ENCODE measurements at regions not wholly inside any gene's neighbourhood (a gene's known extent, or its start where the extent isn't known, plus 50 kb on each side); places are given as distances from the start of the nearest gene placed in this dataset.
"Not testable (repeated sequence)": the region's sequence is repeated elsewhere in the genome, so short reads cannot be mapped to it uniquely, and the experiment has no call there.

DNA sequence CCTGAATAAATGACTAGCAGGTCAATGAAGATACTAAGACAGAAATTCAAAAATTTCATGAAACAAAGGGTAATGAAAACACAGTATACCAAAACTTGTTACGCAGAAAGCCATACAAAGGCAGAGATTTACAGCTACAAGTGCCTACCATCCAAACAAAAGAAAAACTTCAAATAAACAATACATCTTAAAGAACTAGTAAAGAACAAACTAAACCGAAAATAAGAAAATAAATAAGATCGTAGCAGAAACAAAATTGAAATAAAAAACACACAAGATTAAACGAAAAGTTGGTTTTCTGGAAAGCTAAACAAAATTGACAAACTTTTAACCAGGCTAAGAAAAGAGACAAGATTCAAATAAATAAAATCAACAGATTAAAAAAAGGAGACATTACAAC is 51.5 kb downstream of the VPREB1 start:
- not testable (repeated sequence) for DNase-seq

DNA sequence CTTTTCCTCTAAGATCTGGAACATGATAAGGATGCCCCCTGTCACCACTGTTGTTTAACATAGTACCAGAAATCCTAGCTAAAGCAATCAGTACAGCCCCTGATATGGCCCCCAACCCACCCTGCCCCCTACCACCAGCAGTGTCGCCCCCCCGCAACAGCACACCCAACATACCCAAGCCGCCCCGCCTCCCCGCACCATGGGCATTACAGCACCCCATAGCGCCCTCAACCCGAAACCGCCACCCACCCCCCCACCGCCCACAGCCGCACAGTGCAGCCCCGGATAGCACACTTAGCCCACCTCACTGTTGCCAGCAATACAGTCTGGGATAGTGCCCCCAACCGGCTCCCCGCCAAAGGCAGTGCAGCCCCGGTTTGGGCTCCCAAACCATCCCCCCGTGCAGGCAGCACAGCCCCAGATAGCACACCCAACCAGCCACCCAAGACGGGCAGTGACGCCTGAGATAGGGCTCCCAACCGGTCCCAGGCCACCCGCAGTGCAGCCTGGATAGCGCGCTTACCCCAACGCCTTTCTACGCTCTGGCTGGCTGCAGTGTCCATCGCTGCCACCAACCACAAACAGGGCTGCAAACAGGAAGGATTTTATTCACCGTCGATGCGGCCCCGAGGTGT is 52.7 kb downstream of the VPREB1 start:
- not testable (repeated sequence) for DNase-seq

DNA sequence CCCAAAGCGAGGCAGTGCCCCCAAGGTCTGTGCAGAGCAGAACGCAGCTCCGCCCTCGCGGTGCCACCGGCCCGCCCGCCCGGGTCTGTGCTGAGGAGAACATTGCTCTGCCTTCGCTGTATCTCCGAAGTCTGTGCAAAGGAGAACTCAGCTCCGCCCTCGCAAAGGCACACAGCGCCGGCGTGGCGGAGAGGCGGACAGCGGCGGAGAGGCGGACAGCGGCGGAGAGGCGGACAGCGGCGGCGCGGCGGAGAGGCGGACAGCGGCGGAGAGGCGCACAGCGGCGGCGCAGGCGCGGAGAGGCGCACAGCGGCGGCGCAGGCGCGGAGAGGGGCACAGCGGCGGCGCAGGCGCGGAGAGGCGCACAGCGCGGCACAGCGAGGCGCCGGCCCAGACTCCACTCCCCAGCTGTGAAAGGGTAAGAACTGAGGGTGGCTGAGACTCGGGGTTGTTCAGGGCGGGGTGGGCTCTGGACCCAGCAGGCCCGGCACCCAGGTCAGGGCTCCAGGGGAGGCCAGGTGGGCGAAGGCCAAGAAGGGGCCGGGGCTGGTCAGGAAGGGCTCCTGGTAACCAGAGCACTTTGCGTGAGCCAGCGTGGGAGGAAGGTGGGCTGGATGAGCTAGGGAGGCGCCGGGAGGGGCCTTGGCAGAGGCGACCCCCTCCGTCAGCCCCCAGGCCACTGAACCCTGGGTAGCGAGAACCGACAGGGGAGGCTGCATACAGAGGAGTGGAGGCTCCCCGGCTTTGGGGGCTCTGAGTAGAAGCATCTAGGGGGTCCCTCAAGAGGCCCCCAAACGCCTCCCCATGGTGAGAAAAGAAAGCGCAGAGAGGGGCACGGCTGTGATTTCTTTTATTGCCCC is 53.4 kb downstream of the VPREB1 start:
- peak; percentile 62 for DNase-seq

DNA sequence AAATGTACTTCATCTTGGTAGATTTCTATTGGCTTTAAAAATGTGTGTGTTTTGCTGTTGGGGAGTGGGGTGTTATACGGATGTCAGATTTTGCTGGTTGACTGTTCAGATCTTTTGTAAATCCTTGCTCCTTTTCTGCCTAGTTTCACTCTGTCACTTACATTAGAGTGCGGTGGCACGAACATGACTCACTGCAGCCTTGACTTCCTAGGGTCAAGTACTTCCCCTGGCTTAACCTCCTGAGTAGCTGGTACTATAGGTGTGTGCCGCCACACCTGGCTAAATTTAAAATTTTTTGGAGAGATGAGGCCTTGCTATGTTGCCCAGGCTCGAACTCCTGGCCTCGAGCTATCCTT is 54.0 kb downstream of the VPREB1 start:
- not testable (repeated sequence) for DNase-seq

DNA sequence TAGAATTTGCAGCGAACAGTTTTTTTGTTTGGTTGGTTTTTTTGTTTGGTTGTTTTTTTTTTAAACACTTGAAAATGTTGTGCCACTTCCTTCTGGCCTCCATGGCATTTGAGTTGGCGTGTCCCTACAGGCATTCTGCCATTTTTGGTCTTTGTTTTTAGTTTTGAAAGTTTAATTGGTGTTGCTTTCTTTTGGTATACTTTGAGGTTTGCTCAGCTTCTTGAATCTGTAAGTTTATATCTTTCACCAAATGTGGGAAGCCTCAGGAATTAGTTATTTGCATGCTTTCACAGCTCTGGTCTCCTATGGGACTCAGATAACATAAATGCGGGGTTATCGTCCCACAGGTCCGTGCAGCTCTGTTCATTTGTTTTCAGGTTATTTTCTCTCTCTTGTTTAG is 55.9 kb downstream of the VPREB1 start:
- DNase-seq: not testable (repeated sequence)

DNA sequence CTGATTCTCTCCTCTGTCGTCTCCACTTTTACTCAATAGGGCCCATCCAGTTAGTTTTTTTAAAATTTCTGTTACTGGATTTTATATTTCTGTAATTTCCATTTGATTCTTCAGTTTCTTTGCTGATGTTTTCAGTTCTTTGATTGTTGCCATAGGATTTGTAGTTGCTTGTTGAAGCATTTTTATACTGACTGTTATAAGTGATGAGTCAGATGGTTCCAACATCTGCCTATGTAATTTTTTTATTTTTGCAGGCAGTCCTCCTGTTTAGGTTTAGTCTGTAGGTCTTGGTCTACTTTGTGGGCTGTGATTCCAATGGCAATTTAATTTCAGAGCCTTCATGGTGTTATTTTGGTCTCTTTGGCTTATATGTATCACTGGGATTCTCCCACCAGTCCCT is 56.4 kb downstream of the VPREB1 start:
- DNase-seq: not testable (repeated sequence)

DNA sequence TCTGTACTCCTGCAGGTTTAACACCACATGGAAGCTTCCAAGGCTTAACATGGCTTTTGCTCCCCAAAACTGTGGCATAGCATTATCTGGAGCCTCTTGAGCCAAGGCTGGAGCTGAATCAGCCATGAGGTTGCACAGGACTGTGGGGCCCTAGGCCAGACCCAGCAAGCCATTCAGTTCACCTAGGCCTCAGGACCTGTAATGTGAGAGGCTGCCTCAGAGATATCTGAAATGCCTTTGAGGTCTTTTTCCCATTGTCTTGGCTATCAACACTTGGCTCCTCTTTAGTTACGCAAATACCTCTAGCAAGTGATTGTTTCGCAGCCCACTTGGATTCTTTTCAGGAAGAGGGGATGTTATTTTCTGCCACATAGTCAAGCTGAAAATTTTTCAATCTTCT is 72.0 kb downstream of the VPREB1 start:
- DNase-seq: no peak

DNA sequence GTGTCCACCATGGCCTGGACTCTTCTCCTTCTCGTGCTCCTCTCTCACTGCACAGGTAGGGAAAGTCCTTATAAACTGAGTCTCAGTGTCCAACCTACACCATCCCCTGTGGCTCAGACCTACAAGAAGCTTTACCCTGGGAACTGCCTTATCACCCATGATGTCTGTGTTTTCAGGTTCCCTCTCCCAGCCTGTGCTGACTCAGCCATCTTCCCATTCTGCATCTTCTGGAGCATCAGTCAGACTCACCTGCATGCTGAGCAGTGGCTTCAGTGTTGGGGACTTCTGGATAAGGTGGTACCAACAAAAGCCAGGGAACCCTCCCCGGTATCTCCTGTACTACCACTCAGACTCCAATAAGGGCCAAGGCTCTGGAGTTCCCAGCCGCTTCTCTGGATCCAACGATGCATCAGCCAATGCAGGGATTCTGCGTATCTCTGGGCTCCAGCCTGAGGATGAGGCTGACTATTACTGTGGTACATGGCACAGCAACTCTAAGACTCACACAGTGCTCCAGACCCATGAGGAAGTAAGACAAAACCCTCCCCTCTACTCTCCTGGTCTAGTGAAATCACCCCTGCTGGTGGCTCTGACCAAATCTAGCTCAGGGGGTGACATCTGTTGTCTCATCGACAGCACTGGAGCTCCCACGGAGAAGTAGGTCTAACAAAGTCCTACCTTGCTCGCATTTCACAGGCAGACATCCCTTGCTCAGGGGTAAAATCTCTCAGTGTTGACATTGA is 74.3 kb downstream of the VPREB1 start:
- DNase-seq: no peak

DNA sequence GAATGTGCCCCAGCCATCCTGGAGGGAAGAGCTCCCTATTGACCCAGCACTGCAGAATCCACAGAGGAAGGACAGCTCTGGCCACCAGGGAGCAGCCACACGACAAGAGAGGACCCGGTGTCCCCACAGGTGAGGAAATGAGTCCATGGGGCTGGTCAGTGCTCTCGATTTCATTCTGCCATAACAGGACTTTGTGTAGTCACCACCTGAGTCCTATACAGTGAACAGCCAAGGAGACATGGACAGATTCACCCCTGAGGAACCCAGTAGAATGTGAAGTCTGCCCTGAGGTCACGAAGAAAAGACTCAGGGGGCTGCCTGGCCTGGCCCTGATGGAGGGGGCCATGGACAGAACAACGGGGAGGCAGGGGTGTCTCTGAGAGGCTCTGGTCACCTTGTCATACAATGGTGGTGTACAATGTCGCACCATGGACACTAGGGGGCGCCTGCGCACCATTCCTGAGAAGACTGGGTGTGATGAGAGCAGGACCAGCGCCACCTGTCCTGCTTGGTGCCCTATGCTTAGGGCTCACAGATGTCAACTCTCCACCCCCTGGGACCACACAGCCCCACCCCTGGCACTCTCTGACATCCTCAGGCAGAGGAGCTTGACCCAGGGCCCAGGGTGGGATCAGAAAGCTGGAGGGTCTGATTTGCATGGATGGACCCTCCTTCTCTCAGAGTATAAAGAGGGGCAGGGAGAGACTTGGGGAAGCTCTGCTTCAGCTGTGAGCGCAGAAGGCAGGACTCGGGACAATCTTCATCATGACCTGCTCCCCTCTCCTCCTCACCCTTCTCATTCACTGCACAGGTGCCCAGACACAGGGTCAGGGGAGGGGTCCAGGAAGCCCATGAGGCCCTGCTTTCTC is 77.4 kb downstream of the VPREB1 start:
- DNase-seq: peak; percentile 28

DNA sequence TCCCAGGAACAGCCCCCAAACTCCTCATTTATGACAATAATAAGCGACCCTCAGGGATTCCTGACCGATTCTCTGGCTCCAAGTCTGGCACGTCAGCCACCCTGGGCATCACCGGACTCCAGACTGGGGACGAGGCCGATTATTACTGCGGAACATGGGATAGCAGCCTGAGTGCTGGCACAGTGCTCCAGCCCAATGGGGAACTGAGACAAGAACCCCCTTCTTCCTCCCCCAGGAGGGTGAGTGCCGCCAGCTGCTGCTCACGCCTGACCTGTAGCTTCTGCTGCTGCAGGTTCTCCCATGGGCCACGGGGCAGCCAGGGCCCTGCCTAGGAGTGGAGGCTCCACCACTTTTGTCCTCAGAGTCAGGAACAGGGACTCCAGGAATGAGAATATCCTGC is 78.2 kb downstream of the VPREB1 start:
- DNase-seq: no peak

DNA sequence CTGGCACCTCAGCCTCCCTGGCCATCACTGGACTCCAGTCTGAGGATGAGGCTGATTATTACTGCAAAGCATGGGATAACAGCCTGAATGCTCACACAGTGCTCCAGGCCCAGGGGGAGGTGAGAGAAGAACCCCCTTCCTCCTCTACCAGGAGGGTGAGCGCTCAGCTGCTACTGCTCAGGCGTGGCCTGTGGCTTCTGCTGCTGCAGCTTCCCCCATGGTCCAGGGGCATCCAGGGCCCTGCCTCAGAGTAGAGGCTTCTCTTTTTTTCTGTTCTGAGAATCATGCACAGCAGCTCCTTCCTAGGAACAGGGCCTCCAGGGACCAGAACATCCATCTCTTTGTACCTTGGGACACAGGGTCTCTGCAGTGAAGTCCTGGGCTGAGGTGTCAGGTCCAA is 83.1 kb downstream of the VPREB1 start:
- no peak for DNase-seq

DNA sequence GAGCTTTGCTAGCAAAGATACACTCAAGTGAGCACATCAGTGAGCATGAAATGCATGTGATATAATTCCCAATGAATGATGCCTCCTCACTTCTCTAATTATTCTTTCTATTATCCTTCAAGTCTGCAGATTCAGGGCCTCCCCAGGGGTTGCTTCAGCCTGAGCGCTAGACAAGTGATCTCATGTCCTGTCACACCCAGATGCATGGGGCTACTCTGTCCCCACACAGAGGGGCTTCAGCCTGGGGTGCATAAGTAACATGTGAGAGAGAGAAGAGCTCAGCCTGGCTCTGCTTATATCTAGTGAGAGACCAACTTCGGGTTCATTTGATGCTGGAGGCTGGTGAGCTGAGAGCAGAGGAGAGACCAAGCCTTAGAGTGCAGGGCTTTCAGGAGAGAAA is 85.2 kb downstream of the VPREB1 start:
- no peak for DNase-seq

DNA sequence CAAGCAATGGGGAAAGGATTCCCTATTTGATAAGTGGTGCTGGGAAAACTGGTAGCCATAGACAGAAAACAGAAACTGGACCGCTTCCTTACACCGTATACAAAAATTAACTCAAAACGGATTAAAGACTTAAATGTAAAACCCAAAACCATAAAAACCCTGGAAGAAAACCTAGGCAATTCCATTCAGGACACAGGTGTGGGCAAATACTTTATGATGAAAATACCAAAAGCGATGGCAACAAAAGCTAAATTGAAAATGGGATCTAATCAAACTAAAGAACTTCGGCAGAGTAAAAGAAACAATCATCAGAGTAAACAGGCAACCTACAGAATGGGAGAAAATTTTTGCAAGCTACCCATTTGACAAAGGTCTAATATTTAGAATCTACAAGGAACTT is 91.1 kb downstream of the VPREB1 start:
- DNase-seq: not testable (repeated sequence)

DNA sequence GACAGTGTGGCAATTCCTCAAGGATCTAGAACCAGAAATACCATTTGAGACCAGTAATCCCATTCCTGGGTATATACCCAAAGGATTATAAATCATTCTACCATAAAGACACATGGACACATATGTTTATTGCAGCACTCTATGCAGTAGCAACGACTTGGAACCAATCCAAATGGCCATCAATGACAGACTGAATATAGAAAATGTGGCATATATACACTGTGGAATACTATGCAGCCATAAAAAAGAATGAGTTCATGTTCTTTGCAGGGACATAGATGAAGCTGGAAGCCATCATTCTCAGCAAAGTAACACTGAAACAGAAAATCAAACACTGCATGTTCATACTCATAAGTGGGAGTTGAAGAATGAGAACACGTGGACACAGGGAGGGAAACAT is 91.7 kb downstream of the VPREB1 start:
- not testable (repeated sequence) for DNase-seq

DNA sequence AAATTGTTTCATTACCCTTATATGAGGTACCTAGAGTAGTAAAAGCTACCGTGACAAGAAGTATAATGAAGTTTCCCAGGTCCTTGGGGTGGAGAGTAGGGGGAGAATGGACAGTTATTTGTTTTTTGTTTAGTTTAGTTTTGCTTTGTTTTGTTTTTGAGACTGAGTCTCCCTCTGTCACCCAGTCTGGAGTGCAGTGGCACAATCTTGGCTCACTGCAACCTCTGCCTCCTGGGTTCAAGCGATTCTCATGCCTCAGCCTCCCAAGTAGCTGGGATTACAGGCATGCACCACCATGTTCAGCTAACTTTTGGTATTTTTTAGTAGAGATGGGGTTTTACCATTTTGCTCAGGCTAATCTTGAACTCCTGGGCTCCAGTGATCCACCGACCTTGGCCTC is 94.2 kb downstream of the VPREB1 start:
- DNase-seq: not testable (repeated sequence)

DNA sequence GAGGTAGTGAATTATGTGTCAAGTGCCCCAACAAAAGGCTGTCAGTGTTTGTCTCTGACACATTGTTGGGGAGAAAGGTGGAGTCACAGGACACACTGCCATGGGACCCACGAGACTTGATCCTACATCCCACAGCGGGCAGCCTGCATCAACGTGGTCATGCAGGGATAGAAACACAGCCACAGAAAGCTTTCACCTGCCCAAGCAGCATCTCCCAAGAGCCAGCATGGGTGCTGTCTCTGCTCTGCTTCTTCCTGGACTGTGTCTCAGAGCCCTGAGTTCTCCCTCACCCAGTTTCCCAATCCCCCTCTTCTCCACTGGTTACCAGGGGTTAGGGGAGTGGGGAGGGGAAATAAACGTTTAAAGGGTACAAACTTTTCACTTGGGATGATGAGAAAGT is 97.2 kb downstream of the VPREB1 start:
- DNase-seq: no peak

DNA sequence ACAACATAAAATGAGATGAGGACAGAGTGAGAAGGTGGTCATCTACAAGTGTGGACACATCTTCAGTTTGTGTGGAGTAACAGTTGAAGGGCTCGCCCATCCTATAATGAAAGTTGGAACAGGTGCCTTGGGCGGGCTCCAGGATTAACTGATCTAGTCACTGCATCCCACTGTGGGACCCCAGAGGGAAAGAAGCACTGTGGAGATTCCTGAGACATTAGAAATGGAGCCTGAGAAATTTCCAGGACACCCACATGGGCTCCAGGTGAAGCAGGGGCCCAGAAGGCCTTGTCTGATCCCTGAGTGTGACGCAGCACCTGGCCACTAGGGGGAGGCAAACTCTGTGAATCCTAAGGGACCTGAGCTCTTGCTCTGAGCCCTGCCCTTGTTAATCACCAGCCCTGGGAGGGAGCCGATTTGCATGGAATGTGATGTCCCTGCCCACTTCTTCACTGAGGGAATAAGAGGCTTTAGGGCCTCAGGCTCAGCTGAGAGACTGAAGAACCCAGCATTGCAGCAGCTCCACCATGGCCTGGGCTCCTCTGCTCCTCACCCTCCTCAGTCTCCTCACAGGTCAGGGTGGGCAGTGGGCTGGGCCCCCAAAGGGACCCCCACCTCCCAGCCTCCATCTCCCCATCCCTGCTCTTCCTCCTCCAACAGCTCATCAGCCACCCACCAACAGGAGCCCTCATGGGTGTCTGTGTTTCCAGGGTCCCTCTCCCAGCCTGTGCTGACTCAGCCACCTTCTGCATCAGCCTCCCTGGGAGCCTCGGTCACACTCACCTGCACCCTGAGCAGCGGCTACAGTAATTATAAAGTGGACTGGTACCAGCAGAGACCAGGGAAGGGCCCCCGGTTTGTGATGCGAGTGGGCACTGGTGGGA is 98.4 kb downstream of the VPREB1 start:
- DNase-seq: no peak

DNA sequence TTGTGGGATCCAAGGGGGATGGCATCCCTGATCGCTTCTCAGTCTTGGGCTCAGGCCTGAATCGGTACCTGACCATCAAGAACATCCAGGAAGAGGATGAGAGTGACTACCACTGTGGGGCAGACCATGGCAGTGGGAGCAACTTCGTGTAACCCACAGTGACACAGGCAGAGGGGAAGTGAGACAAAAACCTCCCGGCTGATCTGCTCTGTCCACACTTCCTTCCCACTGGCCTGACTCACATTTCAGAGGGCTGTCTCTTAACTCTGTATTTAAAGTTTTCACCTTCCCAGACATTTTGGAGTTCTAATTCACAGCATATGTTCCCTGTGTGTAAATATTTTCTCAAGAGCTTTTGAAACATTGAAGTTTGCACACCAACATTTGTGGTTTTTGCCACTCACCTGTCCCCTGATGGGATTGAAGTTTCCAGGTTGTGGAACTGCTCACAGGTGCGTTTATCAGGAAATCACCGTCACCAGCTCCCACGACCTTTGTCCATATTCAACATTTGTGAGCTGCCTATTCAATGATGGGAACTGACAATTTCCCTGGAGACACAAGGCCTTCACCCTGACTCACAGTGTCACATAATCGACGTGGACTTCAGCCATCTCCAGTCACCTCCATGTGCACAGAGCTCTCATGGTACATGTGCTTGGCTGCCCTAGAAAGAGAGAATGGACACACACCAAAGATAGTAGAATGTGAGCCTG is 99.2 kb downstream of the VPREB1 start:
- no peak for DNase-seq

DNA sequence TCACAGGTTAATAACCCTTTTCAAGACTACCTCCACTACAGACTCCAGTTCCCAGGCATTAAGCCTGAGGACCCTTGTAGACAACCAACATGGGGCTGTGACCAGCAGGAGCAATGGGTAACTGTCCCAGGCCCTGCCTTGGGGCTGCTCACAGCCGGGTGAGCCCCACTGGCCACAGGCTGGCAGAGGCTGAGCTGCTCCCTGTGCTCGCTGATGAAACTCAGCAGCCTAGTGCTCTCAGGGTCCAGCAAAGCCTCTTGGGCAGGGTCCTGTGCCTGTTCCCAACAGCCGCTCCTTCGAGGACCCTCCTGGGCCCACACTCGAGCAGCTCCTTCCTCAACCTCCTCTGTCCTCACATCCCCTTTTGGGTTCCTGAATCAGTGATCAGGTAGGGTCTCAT is 99.8 kb downstream of the VPREB1 start:
- no peak for DNase-seq

DNA sequence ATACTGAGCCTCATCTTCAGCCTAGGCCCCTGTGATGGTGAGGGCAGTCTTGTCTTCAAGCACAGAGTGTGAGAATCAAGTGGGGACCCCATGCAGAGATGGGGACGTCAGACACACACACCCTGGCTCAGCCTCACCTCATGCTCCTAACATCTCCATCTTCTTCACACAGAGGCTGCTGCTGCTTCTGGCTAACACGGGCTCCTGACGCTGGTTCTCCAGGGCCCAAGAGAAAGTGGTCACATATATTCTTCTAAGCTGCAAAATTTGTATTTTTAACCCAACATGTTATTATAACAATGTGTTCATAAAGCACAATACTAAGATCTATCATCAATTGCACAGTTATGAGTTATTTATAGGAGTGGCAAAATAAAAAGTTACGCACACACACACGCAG is 101.2 kb downstream of the VPREB1 start:
- DNase-seq: no peak

Data from muscle of arm (tissue), 1 donor.